ENCODE measurements at regions not wholly inside any gene's neighbourhood (a gene's known extent, or its start where the extent isn't known, plus 50 kb on each side); places are given as distances from the start of the nearest gene placed in this dataset.
A peak's percentile ranks its signal among the peaks of the same experiment; 100 is the strongest.

- DNase-seq = no peak
Measured at GRCh38 chr20:9981829-9982228, 53.0 kb upstream of the ANKEF1 start.

DNA sequence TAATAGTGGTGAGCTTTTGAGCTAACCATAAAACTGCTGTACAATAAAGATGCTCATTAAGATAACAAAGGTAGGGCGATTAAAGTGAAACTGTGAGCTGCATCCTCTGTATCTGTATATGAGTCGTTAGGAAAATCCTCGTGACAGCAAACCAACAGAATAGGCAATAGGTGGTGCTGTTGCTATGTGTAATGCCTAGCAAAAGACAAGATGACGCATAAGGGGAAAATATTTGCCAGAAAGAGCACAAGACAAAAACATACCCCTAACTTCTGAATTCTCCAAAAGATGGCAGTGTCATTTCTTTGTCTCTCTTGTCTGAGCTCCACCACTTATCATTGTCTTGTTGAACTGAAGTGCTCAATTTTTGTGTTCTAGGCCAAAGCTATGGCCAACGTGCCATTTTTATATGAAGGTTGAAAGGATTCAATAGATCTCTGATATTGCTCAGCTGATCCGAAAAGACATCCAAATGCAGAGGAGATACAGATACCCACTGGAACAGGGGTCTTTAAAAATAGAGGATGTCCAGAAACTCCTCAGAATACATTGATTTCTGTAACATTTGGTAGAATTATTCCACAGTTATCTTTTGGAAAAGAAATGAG lies 56.3 kb upstream of the ANKEF1 start:
- peak; percentile 63 for DNase-seq

DNA sequence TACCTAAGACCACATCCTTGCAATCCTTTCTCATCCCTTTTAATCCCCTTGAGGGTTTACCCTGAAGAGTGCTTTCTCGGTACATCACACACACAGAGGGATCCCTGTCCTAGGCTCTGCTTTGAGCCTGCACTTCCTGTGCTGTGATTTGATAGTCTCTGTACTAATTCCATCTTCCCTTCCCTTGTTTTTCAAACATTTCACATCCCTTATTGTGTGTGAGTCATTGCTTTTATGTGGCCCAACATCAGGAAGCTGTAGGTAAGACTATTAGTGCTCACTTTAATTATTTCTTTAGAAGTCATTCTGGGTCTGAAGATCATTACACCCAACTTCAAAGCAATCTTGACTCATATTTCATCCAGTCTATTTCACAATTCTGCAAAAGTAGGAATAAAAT lies 57.2 kb upstream of the ANKEF1 start:
- DNase-seq = no peak

DNA sequence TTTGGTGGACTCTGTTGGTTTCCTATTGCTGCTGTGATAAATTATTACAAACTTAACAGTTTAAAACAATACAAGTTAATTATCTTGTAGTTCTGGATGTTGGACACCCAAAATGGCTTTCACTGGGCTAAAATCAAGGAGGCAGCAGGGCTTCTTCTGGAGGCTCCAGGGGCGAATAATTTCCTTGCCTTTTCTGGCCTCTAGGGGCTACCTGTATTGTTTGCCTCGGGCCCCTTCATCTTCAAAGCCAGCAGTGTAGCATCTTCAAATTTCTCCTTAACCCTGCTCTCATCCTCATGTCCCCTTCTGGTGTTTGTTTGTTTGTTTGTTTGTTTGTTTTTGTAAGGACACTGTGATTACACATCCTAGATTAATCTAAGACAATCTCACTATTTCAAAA lies 60.5 kb upstream of the ANKEF1 start:
- DNase-seq = no peak

DNA sequence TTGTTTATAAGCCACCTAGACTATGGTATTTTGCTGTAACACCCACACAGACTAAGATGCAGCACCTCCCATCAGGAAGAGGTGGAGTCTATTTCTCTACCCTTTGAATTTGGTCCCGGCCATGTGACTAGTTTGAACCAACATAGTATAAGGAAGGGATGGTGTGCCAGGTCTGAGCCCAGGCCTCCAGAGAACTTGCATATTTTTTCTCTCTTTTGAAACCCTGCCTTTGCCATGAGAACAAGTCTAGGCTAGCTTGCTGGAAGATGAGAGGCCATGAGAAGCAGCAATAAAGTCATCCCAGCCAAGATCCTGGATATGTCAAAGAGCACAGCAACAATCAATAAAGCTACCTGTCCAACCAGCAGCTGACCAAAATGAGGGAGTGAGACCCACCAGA lies 63.0 kb upstream of the ANKEF1 start:
- no peak for DNase-seq

DNA sequence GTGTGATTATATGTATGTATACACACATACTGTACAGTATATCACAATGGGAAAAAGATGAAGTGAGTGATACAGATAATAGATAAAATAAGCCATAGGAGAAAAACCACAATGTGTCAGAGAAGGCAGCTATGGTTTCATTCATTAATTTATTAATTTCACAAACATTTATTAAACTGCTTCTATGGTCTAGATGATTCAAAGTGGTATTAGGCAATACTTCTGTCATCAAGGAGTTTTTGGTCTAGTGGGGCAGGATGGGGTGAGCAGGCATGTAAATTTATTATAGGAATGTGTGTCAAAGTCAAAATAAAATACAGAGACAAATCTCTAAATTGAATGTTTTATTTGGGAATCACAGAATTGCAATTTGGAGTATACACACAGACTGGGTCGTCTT lies 65.2 kb upstream of the ANKEF1 start:
- no peak for DNase-seq

DNA sequence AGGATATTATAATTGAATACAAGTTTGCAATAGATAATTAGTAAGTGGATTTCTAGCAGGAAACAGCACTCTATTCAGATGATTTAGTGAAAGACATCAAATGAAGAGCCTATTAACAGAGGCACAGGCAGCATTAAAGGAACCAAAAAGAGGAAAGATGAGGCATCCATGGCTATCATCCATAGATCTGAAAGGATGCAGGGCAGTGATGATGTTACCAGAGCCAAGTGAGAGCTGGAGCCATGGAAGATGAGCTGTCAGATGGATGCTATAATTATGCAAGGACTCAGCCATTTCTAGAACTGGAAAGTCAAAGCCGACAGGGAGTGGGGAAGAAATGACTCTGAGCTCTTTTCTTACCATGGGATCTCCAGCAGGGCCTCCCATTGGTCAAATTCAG lies 66.8 kb upstream of the ANKEF1 start:
- no peak for DNase-seq

DNA sequence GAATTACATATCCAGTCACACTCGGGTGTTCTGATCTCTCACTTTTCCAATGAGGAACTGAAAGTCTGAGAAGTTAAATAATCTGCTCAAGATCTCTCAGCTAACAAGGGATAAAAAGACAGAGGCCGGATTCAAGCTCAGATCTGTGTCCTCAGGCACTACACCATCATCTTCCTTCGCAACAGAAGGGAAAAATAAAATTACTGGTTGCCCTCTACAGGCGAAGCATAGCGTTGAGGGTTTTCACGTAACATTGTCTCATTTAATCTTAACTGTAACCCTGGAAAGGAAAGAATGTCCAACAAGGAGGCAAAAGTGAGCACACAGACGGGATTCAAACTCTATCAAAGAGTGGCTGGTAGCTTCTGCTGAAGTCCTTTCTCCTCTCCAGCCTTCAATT lies 67.8 kb upstream of the ANKEF1 start:
- no peak for DNase-seq

DNA sequence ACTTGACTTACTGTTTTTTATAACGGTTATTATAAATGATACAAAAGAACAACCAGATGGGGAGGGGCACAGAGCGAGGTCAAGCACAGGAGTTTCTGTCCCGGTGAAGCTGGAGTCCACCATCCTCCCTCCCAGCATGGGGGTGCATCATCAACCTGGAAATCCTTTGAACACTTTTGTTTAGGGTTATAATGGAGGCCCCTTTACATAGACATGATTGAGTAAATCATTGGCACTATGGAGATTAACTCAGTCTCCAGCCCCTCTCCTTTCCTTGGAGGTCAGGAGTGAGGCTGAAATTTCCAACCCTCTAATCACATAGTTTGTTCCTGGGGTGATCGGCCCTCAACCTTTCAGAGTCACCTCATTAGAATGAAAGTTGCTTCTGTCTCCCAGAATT lies 71.8 kb upstream of the ANKEF1 start:
- no peak for DNase-seq

GRCh38 chr20:9958693-9959092 lies 76.1 kb upstream of the ANKEF1 start:
- DNase-seq = no peak

DNA sequence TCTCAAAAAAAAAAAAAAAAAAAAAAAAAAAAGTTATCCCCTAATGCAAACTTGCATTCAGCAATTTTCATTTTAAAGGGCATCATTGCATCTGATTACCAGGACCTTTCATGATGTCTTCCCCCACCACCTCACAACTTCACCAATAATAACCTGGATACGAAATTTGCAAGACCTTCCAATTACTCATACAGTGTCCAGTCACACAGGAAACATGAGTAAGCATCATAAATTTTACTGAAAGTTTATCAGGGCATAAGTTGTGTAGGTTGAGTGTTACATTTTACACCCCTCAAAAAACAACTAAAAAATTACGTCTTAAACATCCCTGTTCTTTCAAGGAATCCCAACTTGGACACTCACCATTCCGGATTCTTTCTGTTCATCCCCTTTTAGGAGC lies 79.1 kb upstream of the ANKEF1 start:
- no peak for DNase-seq

GRCh38 chr20:9949563-9949962 lies 85.2 kb upstream of the ANKEF1 start:
- DNase-seq = no peak

- DNase-seq = no peak
Measured at GRCh38 chr20:9945408-9945807, 89.4 kb upstream of the ANKEF1 start.

GRCh38 chr20:9942736-9943135 lies 92.1 kb upstream of the ANKEF1 start:
- no peak for DNase-seq

GRCh38 chr20:9940329-9940728 lies 94.5 kb upstream of the ANKEF1 start:
- no peak for DNase-seq

DNA sequence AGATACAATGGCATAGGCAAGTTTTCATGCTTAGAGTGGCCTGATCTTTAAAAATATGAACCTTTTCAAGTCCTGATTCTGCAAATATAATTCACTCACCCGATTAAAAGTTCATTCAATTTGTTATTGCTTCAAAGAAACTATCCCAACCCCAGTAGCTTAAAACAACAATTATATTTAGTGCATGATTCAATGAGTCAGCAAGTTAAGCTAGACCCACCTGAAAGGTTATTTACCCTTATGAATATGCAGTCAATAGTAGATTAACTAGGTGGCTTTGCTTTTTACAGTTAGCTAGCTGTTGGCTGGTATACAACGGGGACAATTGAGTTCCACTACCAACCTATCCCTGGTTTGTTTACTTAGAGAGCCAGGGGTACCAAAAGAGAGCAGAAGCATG lies 95.6 kb upstream of the ANKEF1 start:
- no peak for DNase-seq

- DNase-seq = no peak
Measured at GRCh38 chr20:9935285-9935684, 96.4 kb upstream of the PAK5 start.

- no peak for DNase-seq
Measured at GRCh38 chr20:9930142-9930541, 91.3 kb upstream of the PAK5 start.

- DNase-seq = no peak
Measured at GRCh38 chr20:9928955-9929354, 90.1 kb upstream of the PAK5 start.

DNA sequence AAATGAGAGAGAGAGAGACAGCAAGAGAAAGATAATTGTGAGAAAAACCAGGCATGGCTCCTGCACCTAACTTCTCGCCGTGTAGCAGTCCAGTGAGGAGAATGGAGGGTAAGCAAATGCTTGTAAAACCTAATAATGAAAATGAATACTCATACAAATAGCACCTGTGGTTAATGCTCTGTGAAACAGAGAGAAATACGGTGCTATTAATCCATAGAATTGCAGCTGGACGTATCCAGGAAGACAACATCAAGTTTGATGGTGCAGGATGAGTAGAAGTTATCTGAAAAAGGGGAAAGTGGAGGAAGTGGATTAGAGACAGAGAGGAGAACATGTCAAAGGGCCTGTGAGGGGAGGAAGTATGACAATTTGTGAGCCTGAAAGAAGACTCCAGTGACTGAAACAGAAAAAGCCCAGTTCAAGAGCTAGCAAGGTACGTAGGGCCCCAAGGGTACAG lies 89.4 kb upstream of the PAK5 start:
- no peak for DNase-seq

DNA sequence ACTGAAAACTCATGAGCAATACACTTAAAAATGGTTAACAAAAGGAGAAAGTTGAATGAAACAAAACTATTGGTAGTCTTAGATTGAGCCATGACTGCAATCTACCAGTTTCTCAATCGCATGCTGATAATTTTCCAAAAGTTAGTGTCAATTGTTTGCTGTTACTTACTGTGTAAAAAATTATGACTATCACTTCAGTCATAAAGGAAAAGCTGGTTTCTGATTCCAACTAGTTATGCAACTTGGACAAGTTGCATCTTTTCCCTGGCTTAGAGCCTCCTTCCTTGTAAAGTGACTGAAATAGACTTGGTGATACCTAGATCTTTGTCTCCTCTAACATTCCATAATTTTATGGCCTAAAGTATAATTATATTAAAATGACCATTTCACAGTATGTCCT lies 88.3 kb upstream of the PAK5 start:
- DNase-seq = no peak

DNA sequence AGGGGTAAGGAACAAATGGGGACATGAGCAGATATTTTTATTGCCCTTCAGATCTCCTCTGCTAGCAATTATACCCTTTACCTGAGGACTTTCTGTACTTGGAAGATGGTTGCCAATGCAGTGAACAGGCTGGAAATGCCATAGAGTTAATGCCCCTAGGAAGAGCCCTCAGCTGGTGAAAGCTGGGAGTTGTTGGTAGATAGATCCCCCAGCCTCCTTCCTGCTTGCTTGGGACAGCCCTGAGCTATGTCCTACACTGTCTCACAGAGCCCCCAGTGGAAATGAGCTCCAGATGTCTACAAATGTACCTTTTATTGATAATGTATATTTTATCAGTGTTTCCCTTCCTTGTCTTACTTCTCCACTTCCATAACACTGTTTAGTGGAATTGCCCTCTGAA lies 87.6 kb upstream of the PAK5 start:
- no peak for DNase-seq

- DNase-seq = no peak
Measured at GRCh38 chr20:9926007-9926406, 87.1 kb upstream of the PAK5 start.

DNA sequence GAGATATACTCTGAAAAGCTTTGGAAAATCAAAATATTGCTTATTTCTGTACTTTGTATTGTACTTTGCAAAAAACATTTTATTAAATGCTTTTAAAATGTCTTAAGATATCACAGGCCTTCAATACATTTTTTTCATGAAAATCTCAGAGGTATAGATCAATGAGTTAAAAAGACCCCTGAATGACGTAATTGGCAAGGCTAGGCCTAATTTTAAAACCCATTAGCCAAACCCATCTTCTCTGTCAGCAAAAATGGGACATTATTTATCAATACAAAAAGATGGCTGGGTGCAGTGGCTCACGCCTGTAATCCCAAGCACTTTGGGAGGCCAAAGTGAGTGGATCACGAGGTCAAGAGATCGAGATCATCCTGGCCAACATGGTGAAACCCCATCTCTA lies 84.8 kb upstream of the PAK5 start:
- DNase-seq = no peak

DNA sequence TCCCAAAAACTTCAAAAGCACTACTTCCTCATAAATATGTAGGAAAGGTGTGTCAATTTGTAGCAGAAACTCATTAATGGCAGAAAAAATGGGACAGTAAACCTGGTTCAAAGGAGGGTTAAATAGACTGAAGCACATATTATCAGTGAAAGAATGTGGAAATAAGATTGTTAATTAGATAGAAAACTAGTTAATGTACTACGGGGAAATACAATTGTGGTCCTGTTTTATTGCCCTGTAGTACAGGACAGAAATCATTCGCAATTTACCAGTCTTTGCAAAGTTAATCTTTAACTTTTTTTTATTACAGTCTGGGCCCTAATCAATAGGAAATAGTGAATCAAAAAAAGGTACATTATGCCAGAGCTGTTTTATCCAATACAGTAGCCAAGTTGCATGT lies 82.0 kb upstream of the PAK5 start:
- no peak for DNase-seq
